CD8-positive, alpha-beta memory T cell (primary cell): ENCODE measurements at regions not wholly inside any gene's neighbourhood (a gene's known extent, or its start where the extent isn't known, plus 50 kb on each side); places are given as distances from the start of the nearest gene placed in this dataset.
"Not testable (repeated sequence)": the region's sequence is repeated elsewhere in the genome, so short reads cannot be mapped to it uniquely, and the experiment has no call there.

ENCODE experiments used
- CTCF ChIA-PET: fragments of 350-600 bp; sonication (Branson Sonifier 250); formaldehyde crosslinking; loops from one replicate; lab custom pipeline; 2021; ENCODE audit warnings: antibody characterized with exemption; lab: Charles Lee
- POLR2A ChIA-PET: fragments of 350-600 bp; sonication (Branson Sonifier 250); formaldehyde crosslinking; loops from one replicate; lab custom pipeline; 2021; ENCODE audit warnings: antibody characterized with exemption; lab: Charles Lee
- DNase-seq, 5 donors: peaks; one replicate each; pipeline versions ENCODE4 v3.0.0 to v3.0.0-alpha.2; 2020 to 2022; ENCODE audit warnings: mixed read lengths in 1 of 5
- H3K27ac ChIP-seq: one replicate; pipeline ENCODE4 v1.7.0; 2013; ENCODE audit warnings: low read depth, mild to moderate bottlenecking, low read length, moderate library complexity
- H3K27me3 ChIP-seq: 2 replicates; pipeline ENCODE4 v1.7.0; 2013; ENCODE audit warnings: low read length, mild to moderate bottlenecking; ENCODE audit not compliant: insufficient read depth, poor library complexity, severe bottlenecking
- H3K36me3 ChIP-seq: 2 replicates; pipeline ENCODE4 v1.7.0; 2013; ENCODE audit warnings: mild to moderate bottlenecking, low read length, moderate library complexity; ENCODE audit not compliant: insufficient read depth
- H3K4me1 ChIP-seq: 2 replicates; pipeline ENCODE4 v1.7.0; 2013; ENCODE audit warnings: mild to moderate bottlenecking, low read length, moderate library complexity; ENCODE audit not compliant: insufficient read depth
- H3K4me3 ChIP-seq: 2 replicates; pipeline ENCODE4 v1.7.0; 2013; ENCODE audit warnings: mild to moderate bottlenecking, low read length
- H3K9me3 ChIP-seq: 2 replicates; pipeline ENCODE4 v1.7.0; 2013; ENCODE audit warnings: mild to moderate bottlenecking, low read length
- H3K27ac Mint-ChIP-seq, 8 donors: one replicate each; pipeline ENCODE4 v1.8.0; 2020 to 2021; ENCODE audit warnings: mixed read lengths in 8 of 8, mild to moderate bottlenecking in 6 of 8, inconsistent platforms in 3 of 8, moderate library complexity in 3 of 8
- H3K27me3 Mint-ChIP-seq, 2 donors: one replicate each; pipeline ENCODE4 v1.8.0; 2020 to 2021; ENCODE audit warnings: mixed read lengths in 2 of 2, mild to moderate bottlenecking in 1 of 2, moderate library complexity in 1 of 2
- H3K36me3 Mint-ChIP-seq, 3 donors: one replicate each; pipeline ENCODE4 v1.8.0; 2020 to 2021; ENCODE audit warnings: mixed read lengths in 3 of 3, inconsistent platforms in 1 of 3, mild to moderate bottlenecking in 1 of 3
- H3K4me1 Mint-ChIP-seq, 3 donors: one replicate each; pipeline ENCODE4 v1.8.0; 2020 to 2021; ENCODE audit warnings: mixed read lengths in 3 of 3, inconsistent platforms in 1 of 3, mild to moderate bottlenecking in 1 of 3
- H3K4me3 Mint-ChIP-seq, 7 donors: one replicate each; pipeline ENCODE4 v1.8.0; 2020 to 2021; ENCODE audit warnings: mixed read lengths in 7 of 7, mild to moderate bottlenecking in 6 of 7, moderate library complexity in 4 of 7, inconsistent platforms in 2 of 7
- H3K9me3 Mint-ChIP-seq, 5 donors: one replicate each; pipeline ENCODE4 v1.8.0; 2020 to 2022; ENCODE audit warnings: mixed read lengths in 5 of 5, mild to moderate bottlenecking in 3 of 5, moderate library complexity in 2 of 5, inconsistent platforms in 1 of 5

DNA sequence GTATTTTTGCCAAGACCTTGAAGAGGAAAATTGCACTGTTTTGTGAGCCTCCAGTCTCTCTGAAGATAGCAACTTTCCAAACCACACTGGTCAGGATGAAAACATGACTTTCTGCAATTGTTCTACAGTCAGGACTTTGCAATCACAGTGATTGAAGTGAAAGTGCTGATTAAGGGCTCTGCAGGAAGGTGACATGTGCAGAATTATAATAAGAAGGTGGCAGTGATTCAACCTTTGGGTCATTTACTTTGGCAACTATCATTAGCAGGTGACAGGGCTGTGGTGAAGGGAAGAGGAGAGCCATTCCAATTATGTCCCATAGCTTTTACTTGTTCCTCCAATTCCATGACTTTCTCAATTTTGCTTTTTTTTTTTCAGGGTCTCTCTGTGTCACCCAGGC, 350.0 kb upstream of the FZD8 start:
- Histone ChIP-seq H3K9me3 (no peaks in the 10 kb centered on the region), H3K27me3 (no peaks in the 10 kb centered on the region), H3K4me1 (no peaks in the 10 kb centered on the region), H3K4me3 (no peak overlapping the region), H3K27ac (no peak overlapping the region), H3K36me3 (no peaks in the 10 kb centered on the region)
- no peak for DNase-seq
- Mint-ChIP-seq H3K4me1 (no peaks in the 10 kb centered on the region), H3K27me3 (no peaks in the 10 kb centered on the region), H3K9me3 (peaks cover 0 to 5% (median 3%) of the 10 kb centered on the region in 5 donors), H3K27ac (peak overlapping the region in 1 of 8 donors; percentile 5), H3K4me3 (no peak overlapping the region), H3K36me3 (no peaks in the 10 kb centered on the region)
- ChIA-PET CTCF (no interaction called here), POLR2A (no interaction called here)

GRCh38 chr10:35986756-35987502, 344.8 kb upstream of the FZD8 start:
- Histone ChIP-seq H3K4me3 (no peak overlapping the region), H3K36me3 (no peaks in the 10 kb centered on the region), H3K4me1 (no peaks in the 10 kb centered on the region), H3K9me3 (no peaks in the 10 kb centered on the region), H3K27me3 (no peaks in the 10 kb centered on the region), H3K27ac (no peak overlapping the region)
- ChIA-PET CTCF (no interaction called here), POLR2A (no interaction called here)
- Mint-ChIP-seq H3K36me3 (no peaks in the 10 kb centered on the region), H3K4me3 (no peak overlapping the region), H3K4me1 (no peaks in the 10 kb centered on the region), H3K27me3 (no peaks in the 10 kb centered on the region), H3K9me3 (peaks cover 0 to 8% (median 6%) of the 10 kb centered on the region in 5 donors), H3K27ac (no peak overlapping the region)
- no peak for DNase-seq

- Mint-ChIP-seq H3K9me3 (peaks cover 0 to 16% (median 3%) of the 10 kb centered on the region in 5 donors), H3K36me3 (no peaks in the 10 kb centered on the region), H3K27me3 (peaks cover 0 to 2% of the 10 kb centered on the region in 2 donors), H3K4me1 (no peaks in the 10 kb centered on the region), H3K27ac (no peak overlapping the region), H3K4me3 (no peak overlapping the region)
- Histone ChIP-seq H3K27me3 (no peaks in the 10 kb centered on the region), H3K36me3 (no peaks in the 10 kb centered on the region), H3K9me3 (no peaks in the 10 kb centered on the region), H3K4me1 (no peaks in the 10 kb centered on the region), H3K4me3 (no peak overlapping the region), H3K27ac (no peak overlapping the region)
- no peak for DNase-seq
- ChIA-PET POLR2A (no interaction called here), CTCF (no interaction called here)
Measured at GRCh38 chr10:35979116-35979515, 337.0 kb upstream of the FZD8 start.

- H3K27ac Mint-ChIP-seq, H3K27ac ChIP-seq, DNase-seq, H3K4me1 Mint-ChIP-seq, H3K36me3 Mint-ChIP-seq, H3K4me3 ChIP-seq, H3K36me3 ChIP-seq, POLR2A ChIA-PET, H3K27me3 Mint-ChIP-seq, H3K27me3 ChIP-seq, H3K4me1 ChIP-seq, H3K4me3 Mint-ChIP-seq, CTCF ChIA-PET, H3K9me3 ChIP-seq: not testable (repeated sequence)
- peaks cover 1 to 12% (median 6%) of the 10 kb centered on the region in 5 donors for H3K9me3 Mint-ChIP-seq
Measured at GRCh38 chr10:35973912-35974591, 332.0 kb upstream of the FZD8 start.

DNA sequence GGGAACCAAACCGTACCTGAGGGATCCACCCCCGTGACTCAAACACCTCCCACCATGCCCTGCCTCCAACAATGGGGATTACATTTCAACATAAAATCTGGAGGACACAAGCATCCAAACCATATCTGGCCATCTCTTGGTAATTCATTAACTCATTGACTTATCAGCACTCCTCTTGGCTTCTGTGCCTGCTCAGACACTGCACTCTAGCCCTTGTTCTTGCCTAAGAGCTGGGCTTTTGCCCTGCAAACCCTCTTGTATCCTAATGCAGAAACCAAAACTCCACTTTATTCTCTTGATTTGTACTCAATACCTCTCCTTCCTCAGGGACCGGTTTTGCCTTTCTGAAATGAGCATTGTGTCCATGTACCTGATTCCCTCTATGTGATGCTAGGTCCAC, 330.2 kb upstream of the FZD8 start:
- Histone ChIP-seq H3K27me3 (no peaks in the 10 kb centered on the region), H3K4me1 (no peaks in the 10 kb centered on the region), H3K9me3 (no peaks in the 10 kb centered on the region), H3K4me3 (no peak overlapping the region), H3K36me3 (no peaks in the 10 kb centered on the region), H3K27ac (no peak overlapping the region)
- Mint-ChIP-seq H3K27me3 (peaks cover 0 to 2% of the 10 kb centered on the region in 2 donors), H3K4me3 (no peak overlapping the region), H3K9me3 (peaks cover 0 to 14% (median 6%) of the 10 kb centered on the region in 5 donors), H3K36me3 (no peaks in the 10 kb centered on the region), H3K4me1 (no peaks in the 10 kb centered on the region), H3K27ac (no peak overlapping the region)
- no peak for DNase-seq
- ChIA-PET CTCF (no interaction called here), POLR2A (no interaction called here)

- H3K4me1 Mint-ChIP-seq: no peaks in the 10 kb centered on the region
- Histone ChIP-seq H3K27ac (no peak overlapping the region), H3K36me3 (no peaks in the 10 kb centered on the region), H3K4me3 (no peak overlapping the region), H3K27me3 (no peaks in the 10 kb centered on the region), H3K9me3 (no peaks in the 10 kb centered on the region), H3K4me1 (no peaks in the 10 kb centered on the region)
- no peaks in the 10 kb centered on the region for H3K36me3 Mint-ChIP-seq
- ChIA-PET POLR2A (no interaction called here), CTCF (interaction anchor here (1.1 kb wide), 1 partner anchor 11 kb away, joined by 4 read pairs; no protein-coding TSS in a partner anchor)
- peaks cover 4 to 18% (median 9%) of the 10 kb centered on the region in 5 donors for H3K9me3 Mint-ChIP-seq
- H3K27me3 Mint-ChIP-seq: peaks cover 0 to 2% of the 10 kb centered on the region in 2 donors
- H3K4me3 Mint-ChIP-seq: no peak overlapping the region
- DNase-seq: no peak
- no peak overlapping the region for H3K27ac Mint-ChIP-seq
Measured at GRCh38 chr10:35971397-35971796, 329.3 kb upstream of the FZD8 start.

- POLR2A ChIA-PET: no interaction called here
- Histone ChIP-seq H3K9me3 (no peaks in the 10 kb centered on the region), H3K27ac (no peak overlapping the region), H3K4me1 (no peaks in the 10 kb centered on the region), H3K36me3 (no peaks in the 10 kb centered on the region), H3K27me3 (no peaks in the 10 kb centered on the region), H3K4me3 (no peak overlapping the region)
- Mint-ChIP-seq H3K4me1 (no peaks in the 10 kb centered on the region), H3K27ac (no peak overlapping the region), H3K9me3 (peaks cover 10 to 26% (median 18%) of the 10 kb centered on the region in 5 donors), H3K27me3 (no peaks in the 10 kb centered on the region), H3K36me3 (no peaks in the 10 kb centered on the region), H3K4me3 (no peak overlapping the region)
- no peak for DNase-seq
- CTCF ChIA-PET: no interaction called here
Measured at GRCh38 chr10:35963685-35964084, 321.6 kb upstream of the FZD8 start.

GRCh38 chr10:35961501-35961900, 319.4 kb upstream of the FZD8 start:
- no peak overlapping the region for H3K4me3 ChIP-seq
- H3K27ac ChIP-seq: no peak overlapping the region
- no peaks in the 10 kb centered on the region for H3K27me3 ChIP-seq
- H3K4me3 Mint-ChIP-seq: no peak overlapping the region
- no peaks in the 10 kb centered on the region for H3K9me3 ChIP-seq
- CTCF ChIA-PET: no interaction called here
- H3K27me3 Mint-ChIP-seq: no peaks in the 10 kb centered on the region
- no peaks in the 10 kb centered on the region for H3K36me3 Mint-ChIP-seq
- no peaks in the 10 kb centered on the region for H3K4me1 ChIP-seq
- DNase-seq: no peak
- H3K9me3 Mint-ChIP-seq: peaks cover 4 to 24% (median 18%) of the 10 kb centered on the region in 5 donors
- POLR2A ChIA-PET: no interaction called here
- H3K4me1 Mint-ChIP-seq: no peaks in the 10 kb centered on the region
- no peak overlapping the region for H3K27ac Mint-ChIP-seq
- H3K36me3 ChIP-seq: no peaks in the 10 kb centered on the region
